Kidney epithelial cell (primary cell): ENCODE measurements at regions not wholly inside any gene's neighbourhood (a gene's known extent, or its start where the extent isn't known, plus 50 kb on each side); places are given as distances from the start of the nearest gene placed in this dataset.
A peak's percentile ranks its signal among the peaks of the same experiment; 100 is the strongest.
"Not testable (repeated sequence)": the region's sequence is repeated elsewhere in the genome, so short reads cannot be mapped to it uniquely, and the experiment has no call there.

Experiments used
- DNase-seq: peaks from one replicate; pipeline ENCODE4 v3.0.0-alpha.2; 2010; ENCODE audit warnings: low read depth
- H3K27me3 ChIP-seq: 2 replicates; pipeline ENCODE4 v1.6.0; 2011; ENCODE audit warnings: low read length; ENCODE audit not compliant: control insufficient read depth, insufficient read depth
- H3K36me3 ChIP-seq: 2 replicates; pipeline ENCODE4 v1.5.1; 2011; ENCODE audit warnings: low read length; ENCODE audit not compliant: control insufficient read depth, insufficient read depth
- H3K4me3 ChIP-seq: 2 replicates; pipeline ENCODE4 v1.5.1; 2011; ENCODE audit warnings: low read depth, mild to moderate bottlenecking, control low read depth, low read length
- CTCF ChIP-seq: IDR thresholded peaks from 2 replicates; pipeline ENCODE4 v1.5.1; 2011; ENCODE audit warnings: mild to moderate bottlenecking, moderate library complexity, low read length, control low read depth, inconsistent platforms; ENCODE audit not compliant: insufficient read depth, poor library complexity, severe bottlenecking

- no peaks in the 10 kb centered on the region for H3K36me3 ChIP-seq
- no peak for TF ChIP-seq CTCF
- DNase-seq: peak; percentile 71
- no peak overlapping the region for H3K4me3 ChIP-seq
- H3K27me3 ChIP-seq: no peaks in the 10 kb centered on the region
Measured at GRCh38 chr4:112082954-112083586, 62.2 kb upstream of the FAM241A start.

- H3K27me3 ChIP-seq: no peaks in the 10 kb centered on the region
- H3K36me3 ChIP-seq: no peaks in the 10 kb centered on the region
- TF ChIP-seq CTCF: no peak
- no peak overlapping the region for H3K4me3 ChIP-seq
- no peak for DNase-seq
Measured at GRCh38 chr4:112083587-112084347, 61.5 kb upstream of the FAM241A start.

DNA sequence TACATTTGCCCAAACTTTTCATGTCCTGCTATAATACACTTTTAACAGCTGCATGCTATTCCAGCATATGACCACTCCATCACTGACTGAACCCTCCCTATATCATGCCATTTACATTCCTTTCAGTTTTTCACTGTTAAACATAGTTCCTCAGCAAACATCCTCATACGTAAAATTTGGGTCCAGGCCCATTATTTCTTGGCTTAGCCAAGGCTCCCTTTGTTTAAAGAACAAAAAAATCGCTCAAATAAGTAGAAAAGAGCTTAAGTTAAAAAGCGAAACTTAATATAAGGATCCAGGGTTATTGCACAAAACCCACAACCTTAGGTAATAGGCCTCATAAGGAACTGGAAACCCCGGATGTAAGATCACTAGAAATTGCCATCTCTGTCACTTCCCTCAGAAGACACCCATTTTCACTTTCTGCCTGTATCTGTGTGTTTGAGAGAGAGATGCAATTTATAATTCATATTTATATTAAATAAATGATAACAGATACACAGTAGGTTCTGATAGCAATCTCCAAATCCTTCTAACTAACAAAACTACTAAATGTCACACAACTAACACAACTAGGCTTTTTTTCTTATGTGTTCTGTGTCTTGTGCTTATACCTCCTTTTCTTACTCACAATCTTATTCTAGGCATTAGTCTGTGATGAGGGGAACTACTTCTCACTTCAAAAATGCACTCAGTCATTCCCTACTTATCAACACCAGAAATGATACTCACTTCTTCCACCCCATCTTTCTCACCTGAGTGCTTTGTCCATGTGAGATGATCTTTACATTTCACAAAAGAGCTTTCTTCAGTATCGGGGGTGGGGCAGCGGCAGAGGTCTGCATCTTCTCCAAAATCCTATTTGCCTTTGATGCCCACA is 59.9 kb upstream of the FAM241A start:
- Histone ChIP-seq H3K36me3 (no peaks in the 10 kb centered on the region), H3K4me3 (no peak overlapping the region), H3K27me3 (no peaks in the 10 kb centered on the region)
- DNase-seq: no peak
- TF ChIP-seq CTCF: no peak

DNA sequence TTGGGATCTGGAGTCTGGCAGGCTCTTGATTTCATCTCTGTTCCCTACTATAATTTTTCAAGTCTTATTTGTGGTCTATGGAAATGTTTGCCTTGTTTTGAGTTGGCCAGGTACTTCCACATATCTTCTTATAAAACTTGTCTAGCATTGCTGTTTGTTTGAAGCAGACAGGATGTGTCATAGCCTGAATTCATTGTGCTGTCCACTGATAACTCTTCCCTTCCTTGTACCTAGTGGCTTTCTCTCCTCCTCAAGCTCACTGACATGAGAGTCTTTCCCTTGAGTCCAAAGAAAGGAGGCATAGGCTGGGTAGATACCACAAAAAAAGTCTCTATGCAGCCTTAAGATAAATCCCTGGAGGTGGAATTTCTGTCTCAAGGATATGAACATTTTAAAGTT is 59.2 kb upstream of the FAM241A start:
- no peak overlapping the region for H3K4me3 ChIP-seq
- TF ChIP-seq CTCF: no peak
- no peaks in the 10 kb centered on the region for H3K27me3 ChIP-seq
- no peak for DNase-seq
- H3K36me3 ChIP-seq: no peaks in the 10 kb centered on the region

DNA sequence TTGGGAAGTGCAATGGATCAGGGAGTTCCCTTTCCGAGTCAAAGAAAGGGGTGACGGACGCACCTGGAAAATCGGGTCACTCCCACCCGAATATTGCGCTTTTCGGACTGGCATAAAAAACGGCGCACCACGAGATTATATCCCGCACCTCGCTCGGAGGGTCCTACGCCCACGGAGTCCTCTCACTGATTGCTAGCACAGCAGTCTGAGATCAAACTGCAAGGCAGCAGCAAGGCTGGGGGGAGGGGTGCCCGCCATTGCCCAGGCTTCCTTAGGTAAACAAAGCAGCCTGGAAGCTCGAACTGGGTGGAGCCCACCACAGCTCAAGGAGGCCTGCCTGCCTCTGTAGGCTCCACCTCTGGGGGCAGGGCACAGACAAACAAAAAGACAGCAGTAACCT is 58.6 kb upstream of the FAM241A start:
- not testable (repeated sequence) for H3K36me3 ChIP-seq, DNase-seq, H3K4me3 ChIP-seq, H3K27me3 ChIP-seq

GRCh38 chr4:112092330-112092729 is 52.9 kb upstream of the FAM241A start:
- H3K36me3 ChIP-seq, H3K27me3 ChIP-seq, H3K4me3 ChIP-seq, DNase-seq: not testable (repeated sequence)
